ENCODE measurements at regions not wholly inside any gene's neighbourhood (a gene's known extent, or its start where the extent isn't known, plus 50 kb on each side); places are given as distances from the start of the nearest gene placed in this dataset.

DNA sequence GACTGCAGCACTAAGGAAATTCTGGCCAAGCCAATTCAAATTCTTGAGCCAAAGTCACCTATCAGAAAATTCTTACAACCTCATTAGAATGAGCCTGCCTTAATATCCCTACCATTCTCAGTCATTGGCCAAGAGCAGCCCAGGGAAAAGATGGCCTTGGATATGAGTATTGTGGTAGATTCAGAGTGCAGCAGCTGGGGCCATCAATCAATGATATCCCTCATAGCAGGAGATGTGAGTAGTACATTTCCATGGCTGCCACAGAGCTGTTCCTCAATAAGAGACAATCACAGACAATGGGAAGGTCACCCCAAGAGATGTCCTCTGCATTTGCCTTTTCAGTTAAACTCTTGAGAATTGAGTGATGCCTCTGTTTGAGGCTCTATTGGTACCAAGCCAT lies 161.6 kb downstream of the DYRK2 start:
- Mint-ChIP-seq H3K4me3 (ENCODE audit: unreplicated experiment) (no peak overlapping the region), H3K27ac (ENCODE audit: low read depth, unreplicated experiment) (no peak overlapping the region), H3K9me3 (ENCODE audit: unreplicated experiment) (peaks cover 17% of the 10 kb centered on the region), H3K4me1 (ENCODE audit: insufficient read depth, unreplicated experiment) (no peaks in the 10 kb centered on the region), H3K36me3 (ENCODE audit: insufficient read depth, unreplicated experiment) (no peaks in the 10 kb centered on the region), H3K27me3 (ENCODE audit: insufficient read depth, unreplicated experiment) (no peaks in the 10 kb centered on the region)
- TF ChIP-seq, protein P1, sequence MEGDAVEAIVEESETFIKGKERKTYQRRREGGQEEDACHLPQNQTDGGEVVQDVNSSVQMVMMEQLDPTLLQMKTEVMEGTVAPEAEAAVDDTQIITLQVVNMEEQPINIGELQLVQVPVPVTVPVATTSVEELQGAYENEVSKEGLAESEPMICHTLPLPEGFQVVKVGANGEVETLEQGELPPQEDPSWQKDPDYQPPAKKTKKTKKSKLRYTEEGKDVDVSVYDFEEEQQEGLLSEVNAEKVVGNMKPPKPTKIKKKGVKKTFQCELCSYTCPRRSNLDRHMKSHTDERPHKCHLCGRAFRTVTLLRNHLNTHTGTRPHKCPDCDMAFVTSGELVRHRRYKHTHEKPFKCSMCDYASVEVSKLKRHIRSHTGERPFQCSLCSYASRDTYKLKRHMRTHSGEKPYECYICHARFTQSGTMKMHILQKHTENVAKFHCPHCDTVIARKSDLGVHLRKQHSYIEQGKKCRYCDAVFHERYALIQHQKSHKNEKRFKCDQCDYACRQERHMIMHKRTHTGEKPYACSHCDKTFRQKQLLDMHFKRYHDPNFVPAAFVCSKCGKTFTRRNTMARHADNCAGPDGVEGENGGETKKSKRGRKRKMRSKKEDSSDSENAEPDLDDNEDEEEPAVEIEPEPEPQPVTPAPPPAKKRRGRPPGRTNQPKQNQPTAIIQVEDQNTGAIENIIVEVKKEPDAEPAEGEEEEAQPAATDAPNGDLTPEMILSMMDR (IDR thresholded peaks at IDR 0.05; ENCODE audit: unreplicated experiment) = no peak
- POLR2A ChIA-PET = no interaction called here
- intact Hi-C loops (cut with micrococcal nuclease) = loop anchor here (10.0 kb wide), 1 partner anchor 105 kb away; no protein-coding TSS in a partner anchor
- CTCF ChIA-PET = no interaction called here
- no peak for DNase-seq (ENCODE audit: unreplicated experiment)
- BruUV-seq (replicated peaks) = no TSS peak

DNA sequence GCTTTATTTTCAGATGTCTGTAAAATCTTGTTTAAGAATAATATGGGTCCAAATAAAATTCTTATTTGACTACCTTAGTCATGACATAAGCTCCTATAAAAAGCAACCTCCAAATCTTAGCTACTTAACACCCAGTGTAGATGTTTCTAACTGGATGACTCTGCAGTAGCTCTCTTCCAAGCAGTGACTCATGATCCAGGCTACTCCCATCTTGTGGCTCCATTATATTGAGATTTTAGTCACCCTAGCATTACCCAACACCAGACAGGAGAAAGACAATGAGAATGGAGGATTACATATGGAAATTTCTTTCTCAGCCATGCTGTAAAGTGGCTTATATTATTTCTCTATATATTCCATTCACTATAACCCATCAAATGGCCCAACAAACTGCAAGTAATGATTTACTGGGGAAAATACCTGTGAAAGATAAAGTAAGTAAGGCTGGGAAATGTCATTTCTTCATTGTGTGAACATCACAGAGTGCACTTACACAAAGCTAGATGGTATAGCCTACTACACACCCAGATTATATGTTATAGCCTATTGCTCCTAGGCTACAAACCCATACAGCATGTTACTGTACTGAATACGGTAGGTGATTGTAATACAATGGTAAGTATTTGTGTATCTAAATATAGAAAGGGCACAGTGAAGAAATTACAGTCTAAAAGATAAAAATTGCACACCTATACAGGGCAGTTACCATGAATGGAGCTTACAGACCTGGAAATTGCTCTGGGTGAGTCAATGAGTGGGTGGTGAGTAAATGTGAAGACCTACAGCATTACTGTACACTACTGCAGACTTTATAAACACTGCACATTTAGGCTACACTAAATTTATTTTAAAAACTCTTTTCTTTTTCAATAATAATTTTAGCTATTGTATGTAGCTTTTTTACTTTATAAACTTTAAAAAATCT lies 163.2 kb downstream of the DYRK2 start:
- Mint-ChIP-seq H3K27ac (ENCODE audit: low read depth, unreplicated experiment) (no peak overlapping the region), H3K27me3 (ENCODE audit: insufficient read depth, unreplicated experiment) (no peaks in the 10 kb centered on the region), H3K36me3 (ENCODE audit: insufficient read depth, unreplicated experiment) (no peaks in the 10 kb centered on the region), H3K4me3 (ENCODE audit: unreplicated experiment) (no peak overlapping the region), H3K4me1 (ENCODE audit: insufficient read depth, unreplicated experiment) (no peaks in the 10 kb centered on the region), H3K9me3 (ENCODE audit: unreplicated experiment) (peaks cover 17% of the 10 kb centered on the region)
- no TSS peak for BruUV-seq (replicated peaks)
- CTCF ChIA-PET = interaction anchor here (0.5 to 0.6 kb wide), 3 partner anchors 186 to 612 kb away, joined by 3 to 4 read pairs (median 3); no protein-coding TSS in a partner anchor
- DNase-seq (ENCODE audit: unreplicated experiment) = peak; percentile 71
- TF ChIP-seq, protein P1 (IDR thresholded peaks at IDR 0.05; ENCODE audit: unreplicated experiment) = no peak
- intact Hi-C loops (cut with micrococcal nuclease) = loop anchor here (2.0 to 10.0 kb wide), 2 partner anchors 103 to 161 kb away; no protein-coding TSS in a partner anchor
- POLR2A ChIA-PET = interaction anchor here (1.0 to 1.1 kb wide), 2 partner anchors 11 to 17 kb away, joined by 3 to 4 read pairs; no protein-coding TSS in a partner anchor

DNA sequence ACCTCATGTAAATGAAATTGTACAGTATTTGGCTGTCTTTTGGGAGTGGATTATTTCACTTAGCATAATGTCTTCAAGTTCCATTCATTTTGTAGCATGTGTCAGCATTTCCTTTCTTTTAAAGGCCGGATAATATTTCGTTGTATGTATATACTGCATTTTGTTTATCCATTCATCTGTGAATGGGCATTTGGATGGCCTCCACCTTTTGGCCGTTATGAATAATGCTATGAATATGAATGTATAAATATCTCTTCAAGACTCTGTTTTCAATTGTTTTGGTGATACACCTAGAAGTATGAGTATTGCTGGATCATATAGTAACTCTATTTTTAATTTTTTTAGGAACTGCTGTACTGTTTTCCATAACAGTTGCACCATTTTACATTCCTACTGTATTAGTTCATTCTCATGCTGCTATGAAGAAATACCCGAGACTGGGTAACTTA lies 164.9 kb downstream of the DYRK2 start:
- no peaks in the 10 kb centered on the region for H3K36me3 Mint-ChIP-seq (ENCODE audit: insufficient read depth, unreplicated experiment)

DNA sequence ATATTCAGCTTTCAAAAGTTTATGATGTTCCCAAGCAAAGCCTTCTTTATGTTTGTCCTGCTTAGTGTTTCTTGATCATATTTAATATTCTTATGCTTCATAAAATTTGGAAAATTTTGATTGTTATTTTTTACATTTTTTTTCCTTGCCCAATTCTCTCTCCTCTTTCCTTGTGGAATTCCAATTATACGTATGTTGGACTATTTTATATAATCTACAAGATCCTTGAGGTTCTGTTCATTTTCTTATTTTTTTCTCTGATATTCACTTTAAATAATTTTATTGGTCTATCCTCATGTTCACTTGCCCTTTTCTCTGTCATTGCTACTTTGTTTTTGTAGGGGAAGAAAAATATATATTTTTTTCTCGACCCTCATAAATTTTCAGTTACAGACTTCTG lies 167.7 kb downstream of the DYRK2 start:
- Mint-ChIP-seq H3K4me1 (ENCODE audit: insufficient read depth, unreplicated experiment) (no peaks in the 10 kb centered on the region), H3K36me3 (ENCODE audit: insufficient read depth, unreplicated experiment) (no peaks in the 10 kb centered on the region), H3K9me3 (ENCODE audit: unreplicated experiment) (peaks cover 11% of the 10 kb centered on the region), H3K27ac (ENCODE audit: low read depth, unreplicated experiment) (no peak overlapping the region), H3K27me3 (ENCODE audit: insufficient read depth, unreplicated experiment) (no peaks in the 10 kb centered on the region), H3K4me3 (ENCODE audit: unreplicated experiment) (no peak overlapping the region)
- POLR2A ChIA-PET = interaction anchor here (0.6 to 0.7 kb wide), 2 partner anchors 37 to 168 kb away, joined by 3 to 4 read pairs; no protein-coding TSS in a partner anchor
- intact Hi-C loops (cut with micrococcal nuclease) = loop anchor here (10.0 kb wide), 1 partner anchor 99 kb away; no protein-coding TSS in a partner anchor
- CTCF ChIA-PET = no interaction called here
- TF ChIP-seq, protein P1 (IDR thresholded peaks at IDR 0.05; ENCODE audit: unreplicated experiment) = no peak
- no TSS peak for BruUV-seq (replicated peaks)
- DNase-seq (ENCODE audit: unreplicated experiment) = no peak

More for the DNA sequence above, 164.9 kb downstream of the DYRK2 start:
- POLR2A ChIA-PET = no interaction called here
- TF ChIP-seq, protein P1 (IDR thresholded peaks at IDR 0.05; ENCODE audit: unreplicated experiment) = no peak
- intact Hi-C loops (cut with micrococcal nuclease) = loop anchor here (2.0 to 10.0 kb wide), 2 partner anchors 101 to 163 kb away; no protein-coding TSS in a partner anchor
- Mint-ChIP-seq H3K27ac (ENCODE audit: low read depth, unreplicated experiment) (no peak overlapping the region), H3K4me3 (ENCODE audit: unreplicated experiment) (no peak overlapping the region), H3K4me1 (ENCODE audit: insufficient read depth, unreplicated experiment) (no peaks in the 10 kb centered on the region), H3K27me3 (ENCODE audit: insufficient read depth, unreplicated experiment) (no peaks in the 10 kb centered on the region), H3K9me3 (ENCODE audit: unreplicated experiment) (peaks cover 17% of the 10 kb centered on the region)
- peak; percentile 16 for DNase-seq (ENCODE audit: unreplicated experiment)
- CTCF ChIA-PET = no interaction called here
- no TSS peak for BruUV-seq (replicated peaks)
